Sigmoid colon (tissue), 6 donors: ENCODE measurements at regions not wholly inside any gene's neighbourhood (a gene's known extent, or its start where the extent isn't known, plus 50 kb on each side); places are given as distances from the start of the nearest gene placed in this dataset.

Experiments
- DNase-seq: peaks from one replicate; pipeline ENCODE4 v3.0.0-alpha.2; 2019
- H3K27ac ChIP-seq, 4 donors: fragments of 200-600 bp; sonication (generic); one replicate each; pipeline ENCODE4 v1.5.1; 2016 to 2019; ENCODE audit warnings: mild to moderate bottlenecking in 1 of 4
- H3K27me3 ChIP-seq, 3 donors: fragments of 200-600 bp; sonication (generic); one replicate each; pipeline ENCODE4 v1.5.1; 2019; ENCODE audit warnings: mild to moderate bottlenecking in 1 of 3
- H3K36me3 ChIP-seq, 4 donors: fragments of 200-600 bp; sonication (generic); one replicate each; pipeline ENCODE4 v1.5.1; 2016 to 2019
- H3K4me1 ChIP-seq, 4 donors: fragments of 200-600 bp; sonication (generic); one replicate each; pipeline ENCODE4 v1.5.1; 2017 to 2019
- H3K4me3 ChIP-seq, 4 donors: fragments of 200-600 bp; sonication (generic); one replicate each; pipeline ENCODE4 v1.5.1; 2017 to 2019; ENCODE audit warnings: mild to moderate bottlenecking in 2 of 4, moderate library complexity in 1 of 4
- H3K9me3 ChIP-seq, 4 donors: fragments of 200-600 bp in 3 of 4; sonication (generic) in 3 of 4; one replicate each; pipeline versions ENCODE4 v1.5.1 to v1.6.1; 2013 to 2019
- EP300 ChIP-seq, 4 donors: sonication (generic); formaldehyde crosslinking; IDR thresholded peaks; one replicate each; pipeline ENCODE4 v1.6.1; 2017; ENCODE audit warnings: antibody characterized with exemption in 4 of 4
- POLR2A ChIP-seq, 2 donors: fragments of 450-650 bp; IDR thresholded peaks; one replicate each; pipeline ENCODE4 v1.6.1; 2016; ENCODE audit warnings: antibody characterized with exemption in 2 of 2, mild to moderate bottlenecking in 2 of 2, moderate library complexity in 2 of 2
- POLR2AphosphoS5 ChIP-seq, 4 donors: sonication (generic); formaldehyde crosslinking; IDR thresholded peaks; one replicate each; pipeline ENCODE4 v1.6.1; 2017; ENCODE audit warnings: antibody characterized with exemption in 4 of 4
- WGBS, 2 donors: extraction: QIAGEN DNeasy Blood & Tissue Kit; methylation state at CpG; one replicate each; pipeline ENCODE4 v1.1.7; 2013; 5-methylcytosine and 5-hydroxymethylcytosine counted together
- intact Hi-C: fragments of 100-400 bp; cut with DNase I; formaldehyde crosslinking; loops from one replicate; pipeline ENCODE4 v1.15.1; 2023
- TF ChIP-seq, protein P1 (sequence below), 4 experiments: fragments of 450-650 bp in 3 of 4; fragments of 200-600 bp in 1 of 4; IDR thresholded peaks; one replicate each; pipeline ENCODE4 v1.5.1; 2016 to 2019; ENCODE audit warnings: antibody characterized with exemption in 4 of 4, mild to moderate bottlenecking in 3 of 4, moderate library complexity in 2 of 4
- donor health status: healthy with polysubstance abuse.
- donor health status: healthy.

DNA sequence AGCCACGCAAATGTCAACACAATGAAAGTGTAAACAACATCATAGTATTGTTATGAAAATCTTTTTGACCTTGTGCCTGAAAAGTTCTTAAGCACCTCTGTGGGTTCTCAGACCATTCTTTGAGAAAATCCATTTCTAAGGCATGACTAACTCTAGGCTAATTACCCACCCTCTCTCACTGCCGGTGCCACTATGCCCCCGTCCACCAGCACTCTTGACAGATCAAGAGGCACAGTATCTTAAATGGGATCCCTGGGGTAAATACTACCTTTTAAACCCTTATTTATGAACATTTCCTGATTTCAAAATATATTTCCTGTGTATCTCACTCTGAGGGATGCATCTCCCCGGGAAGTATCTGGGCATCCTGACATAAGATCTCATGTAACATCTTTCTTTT is 607.5 kb downstream of the METTL15 start:
- 73 to 78% methylated on average over 4 of the region's 4 CpGs for WGBS, 2 donors
- intact Hi-C loops = no loop called here

DNA sequence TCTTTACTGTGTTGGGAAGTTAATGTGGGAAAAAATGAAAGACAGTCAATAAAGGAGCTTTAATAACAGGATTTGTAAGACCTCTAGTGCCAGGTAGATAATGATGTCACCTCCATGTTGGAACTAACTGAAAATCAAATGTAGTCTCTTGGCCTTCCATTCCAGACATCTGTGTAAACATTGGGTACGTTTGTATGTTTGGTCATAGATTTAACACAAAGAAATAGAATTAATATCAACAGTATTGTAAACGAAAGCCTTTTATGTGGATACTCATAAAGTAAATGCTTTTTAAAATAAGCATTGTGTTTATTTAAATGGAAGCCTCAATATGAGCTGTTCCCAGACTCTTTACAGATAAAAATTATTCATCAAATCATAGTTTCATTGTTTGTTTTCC is 605.7 kb downstream of the METTL15 start:
- no peaks in the 10 kb centered on the region for H3K27me3 ChIP-seq
- 28 to 52% methylated on average over 2 of the region's 2 CpGs for WGBS, 2 donors
- no peak overlapping the region for H3K4me3 ChIP-seq
- H3K4me1 ChIP-seq = no peaks in the 10 kb centered on the region
- TF ChIP-seq, protein P1, sequence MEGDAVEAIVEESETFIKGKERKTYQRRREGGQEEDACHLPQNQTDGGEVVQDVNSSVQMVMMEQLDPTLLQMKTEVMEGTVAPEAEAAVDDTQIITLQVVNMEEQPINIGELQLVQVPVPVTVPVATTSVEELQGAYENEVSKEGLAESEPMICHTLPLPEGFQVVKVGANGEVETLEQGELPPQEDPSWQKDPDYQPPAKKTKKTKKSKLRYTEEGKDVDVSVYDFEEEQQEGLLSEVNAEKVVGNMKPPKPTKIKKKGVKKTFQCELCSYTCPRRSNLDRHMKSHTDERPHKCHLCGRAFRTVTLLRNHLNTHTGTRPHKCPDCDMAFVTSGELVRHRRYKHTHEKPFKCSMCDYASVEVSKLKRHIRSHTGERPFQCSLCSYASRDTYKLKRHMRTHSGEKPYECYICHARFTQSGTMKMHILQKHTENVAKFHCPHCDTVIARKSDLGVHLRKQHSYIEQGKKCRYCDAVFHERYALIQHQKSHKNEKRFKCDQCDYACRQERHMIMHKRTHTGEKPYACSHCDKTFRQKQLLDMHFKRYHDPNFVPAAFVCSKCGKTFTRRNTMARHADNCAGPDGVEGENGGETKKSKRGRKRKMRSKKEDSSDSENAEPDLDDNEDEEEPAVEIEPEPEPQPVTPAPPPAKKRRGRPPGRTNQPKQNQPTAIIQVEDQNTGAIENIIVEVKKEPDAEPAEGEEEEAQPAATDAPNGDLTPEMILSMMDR (IDR thresholded peaks at IDR 0.05) = no peak
- TF ChIP-seq EP300 (IDR thresholded peaks at IDR 0.05) (no peak), POLR2AphosphoS5 (IDR thresholded peaks at IDR 0.05) (no peak), POLR2A (IDR thresholded peaks at IDR 0.05) (no peak)
- H3K36me3 ChIP-seq = no peaks in the 10 kb centered on the region
- DNase-seq = no peak
- H3K9me3 ChIP-seq = no peaks in the 10 kb centered on the region
- intact Hi-C loops = no loop called here
- no peak overlapping the region for H3K27ac ChIP-seq

More for the DNA sequence above, 607.5 kb downstream of the METTL15 start:
- H3K27ac ChIP-seq = no peak overlapping the region
- no peaks in the 10 kb centered on the region for H3K4me1 ChIP-seq
- no peaks in the 10 kb centered on the region for H3K36me3 ChIP-seq
- H3K4me3 ChIP-seq = no peak overlapping the region
- no peaks in the 10 kb centered on the region for H3K27me3 ChIP-seq
- no peak for DNase-seq
- no peaks in the 10 kb centered on the region for H3K9me3 ChIP-seq
- TF ChIP-seq POLR2AphosphoS5 (IDR thresholded peaks at IDR 0.05) = no peak
- no peak for TF ChIP-seq POLR2A (IDR thresholded peaks at IDR 0.05)
- TF ChIP-seq, protein P1 (IDR thresholded peaks at IDR 0.05) = no peak
- TF ChIP-seq EP300 (IDR thresholded peaks at IDR 0.05) = no peak

DNA sequence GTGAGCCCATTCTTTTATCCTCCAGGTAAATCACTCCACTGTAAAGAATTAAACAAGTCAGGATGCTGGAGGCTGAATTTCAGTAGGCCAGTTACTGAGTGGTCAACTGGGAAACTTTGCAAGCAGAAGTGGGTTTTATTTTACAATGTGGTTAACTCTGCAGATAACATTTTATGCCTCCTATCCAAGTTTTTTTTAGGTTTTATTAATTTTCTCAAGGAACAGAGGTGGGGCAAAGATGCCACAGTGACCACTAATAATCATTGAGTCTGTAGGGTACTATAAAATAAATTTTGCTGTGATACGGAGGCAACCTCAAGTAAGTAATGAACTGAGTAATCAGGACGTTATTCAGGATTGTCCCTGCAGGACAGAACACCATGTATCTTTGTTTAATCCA is 599.9 kb downstream of the METTL15 start:
- H3K9me3 ChIP-seq = no peaks in the 10 kb centered on the region
- no peak overlapping the region for H3K4me3 ChIP-seq
- H3K27ac ChIP-seq = no peak overlapping the region
- 74 to 91% methylated on average over 2 of the region's 2 CpGs for WGBS, 2 donors
- no peaks in the 10 kb centered on the region for H3K27me3 ChIP-seq
- H3K4me1 ChIP-seq = no peaks in the 10 kb centered on the region
- no peaks in the 10 kb centered on the region for H3K36me3 ChIP-seq
- intact Hi-C loops = no loop called here
- no peak for DNase-seq
- TF ChIP-seq POLR2A (IDR thresholded peaks at IDR 0.05) (no peak), POLR2AphosphoS5 (IDR thresholded peaks at IDR 0.05) (no peak), EP300 (IDR thresholded peaks at IDR 0.05) (no peak)
- TF ChIP-seq, protein P1 (IDR thresholded peaks at IDR 0.05) = no peak

DNA sequence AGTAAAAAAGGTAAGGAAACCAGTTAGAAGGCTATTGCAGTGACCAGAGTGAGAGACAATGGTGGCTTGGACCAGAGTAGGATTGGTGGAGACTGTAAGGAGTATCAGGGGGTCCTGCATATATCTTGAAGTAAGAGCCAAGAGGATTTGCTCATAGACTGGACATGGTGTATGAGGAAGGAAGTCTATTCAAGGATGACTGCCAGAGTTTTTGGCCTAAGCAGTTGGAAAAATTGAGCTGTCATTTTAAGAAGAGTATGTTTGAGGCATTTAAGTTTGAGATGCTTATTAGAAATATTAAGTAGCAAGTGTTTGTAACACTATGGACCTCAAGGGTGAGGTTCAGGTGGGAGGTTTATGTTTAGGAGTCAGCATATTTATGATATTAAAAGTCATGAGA is 596.6 kb downstream of the METTL15 start:
- Histone ChIP-seq H3K27me3 (no peaks in the 10 kb centered on the region), H3K4me3 (no peak overlapping the region), H3K9me3 (no peaks in the 10 kb centered on the region), H3K36me3 (no peaks in the 10 kb centered on the region), H3K27ac (no peak overlapping the region), H3K4me1 (no peaks in the 10 kb centered on the region)
- TF ChIP-seq POLR2A (IDR thresholded peaks at IDR 0.05) (no peak), EP300 (IDR thresholded peaks at IDR 0.05) (no peak), POLR2AphosphoS5 (IDR thresholded peaks at IDR 0.05) (no peak)
- TF ChIP-seq, protein P1 (IDR thresholded peaks at IDR 0.05) = no peak
- intact Hi-C loops = no loop called here
- no peak for DNase-seq

DNA sequence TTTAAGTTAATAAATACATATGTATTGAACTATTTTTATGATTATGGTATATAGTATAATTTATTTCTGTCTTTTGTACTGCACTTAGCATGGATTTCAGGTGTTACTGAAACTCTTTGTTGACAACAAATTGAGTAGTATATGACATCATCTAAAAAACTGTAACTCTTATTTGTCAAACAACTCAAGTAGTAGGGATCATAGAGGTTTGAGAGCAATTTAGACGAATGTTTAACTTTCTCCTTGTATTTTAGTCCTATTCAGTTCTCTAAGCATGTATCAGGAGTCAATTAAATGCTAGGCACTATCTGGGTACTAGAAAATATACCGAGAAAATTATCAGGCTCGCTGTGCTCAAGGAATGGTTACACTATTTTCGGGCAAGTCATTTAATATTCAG is 595.2 kb downstream of the METTL15 start:
- TF ChIP-seq EP300 (IDR thresholded peaks at IDR 0.05) (no peak), POLR2AphosphoS5 (IDR thresholded peaks at IDR 0.05) (no peak), POLR2A (IDR thresholded peaks at IDR 0.05) (no peak)
- TF ChIP-seq, protein P1 (IDR thresholded peaks at IDR 0.05) = no peak
- Histone ChIP-seq H3K9me3 (no peaks in the 10 kb centered on the region), H3K4me3 (no peak overlapping the region), H3K4me1 (no peaks in the 10 kb centered on the region), H3K27me3 (no peaks in the 10 kb centered on the region), H3K27ac (no peak overlapping the region), H3K36me3 (no peaks in the 10 kb centered on the region)
- no peak for DNase-seq
- 71 to 83% methylated on average over 4 of the region's 4 CpGs for WGBS, 2 donors
- intact Hi-C loops = no loop called here
